HG03432 (cell line): ENCODE measurements at regions not wholly inside any gene's neighbourhood (a gene's known extent, or its start where the extent isn't known, plus 50 kb on each side); places are given as distances from the start of the nearest gene placed in this dataset.

Experiments
- ATAC-seq: cut with Tn5 transposase; IDR thresholded peaks from one replicate; pipeline ENCODE4 v1.9.1; 2021; ENCODE audit warnings: mild to moderate bottlenecking, moderate library complexity; ENCODE audit not compliant: unreplicated experiment

DNA sequence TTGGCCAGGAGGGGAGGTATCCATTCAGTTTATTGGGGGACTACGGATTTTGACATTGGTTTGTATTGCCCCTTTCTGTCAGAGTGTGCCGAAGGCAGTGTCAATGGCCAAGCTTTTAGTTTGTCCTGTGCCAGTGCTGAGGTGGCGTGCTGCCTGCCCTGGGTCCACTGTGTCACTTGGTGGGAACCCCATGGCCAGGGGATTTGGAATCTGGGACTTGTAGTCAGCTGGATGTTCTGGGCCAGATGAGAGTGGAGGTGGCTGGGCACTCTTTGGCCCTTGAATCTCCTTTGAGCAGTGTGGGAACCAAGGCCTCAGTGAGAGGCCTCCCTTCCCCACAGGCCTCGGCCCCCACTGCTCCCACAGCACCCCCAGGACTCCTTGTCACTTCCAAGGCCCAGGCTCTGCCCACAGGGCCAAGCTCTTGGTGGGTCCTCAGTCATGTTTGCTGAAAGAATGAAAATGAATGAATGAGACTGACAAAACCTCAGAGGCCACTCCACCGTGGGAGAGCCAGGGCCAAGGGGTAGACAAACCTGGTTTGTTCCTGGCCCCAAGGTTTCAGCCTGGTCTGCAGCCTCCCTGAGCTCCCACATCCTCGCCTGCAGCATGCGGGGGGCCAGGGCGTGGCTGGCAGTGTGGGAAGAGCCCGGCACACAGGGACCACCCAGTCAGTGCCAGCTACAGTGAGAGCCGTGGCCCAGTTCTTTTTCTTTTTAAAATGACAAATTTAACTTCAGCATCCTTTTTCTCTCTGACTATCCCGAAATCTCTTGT is 412.2 kb downstream of the MATN1 start:
- no peak for ATAC-seq

DNA sequence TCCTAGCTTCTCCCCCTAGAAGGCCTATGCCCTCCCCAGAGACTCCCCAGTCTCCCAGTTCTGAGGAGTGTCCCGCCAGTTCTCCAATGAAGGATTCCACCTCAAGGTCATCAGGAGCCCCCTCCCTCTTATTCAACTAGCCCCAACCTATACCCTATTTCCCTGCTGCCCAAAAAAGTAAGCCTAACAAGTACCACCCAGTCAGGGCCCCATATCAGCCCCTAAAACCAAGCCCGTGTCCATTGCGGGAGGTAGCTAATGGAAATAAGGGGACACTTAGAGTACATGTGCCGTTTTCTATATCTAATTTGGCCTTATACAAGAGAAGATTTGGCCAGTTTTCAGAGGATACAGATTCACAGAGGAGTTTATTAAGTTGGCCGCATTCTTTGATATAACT is 416.2 kb downstream of the MATN1 start:
- no peak for ATAC-seq

DNA sequence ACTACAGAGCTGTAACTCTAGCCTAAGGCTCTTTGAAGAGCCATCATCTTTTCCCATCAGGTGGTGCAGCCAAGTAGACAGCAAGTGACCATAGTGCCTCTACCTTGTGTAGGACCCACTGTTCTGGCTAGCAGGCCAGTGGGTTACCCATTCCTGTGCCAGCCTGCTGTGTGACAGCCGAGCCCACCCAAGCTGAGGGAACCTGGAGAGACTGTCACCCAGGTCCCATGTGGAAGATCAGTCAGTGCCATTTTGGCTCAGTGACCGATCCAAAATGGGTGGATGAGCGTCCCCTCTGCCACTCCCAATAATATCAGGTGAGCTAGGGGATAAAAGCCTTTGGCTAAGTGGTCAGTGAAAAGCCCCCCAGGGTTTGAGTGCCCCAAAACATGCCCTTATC is 417.9 kb downstream of the MATN1 start:
- no peak for ATAC-seq

DNA sequence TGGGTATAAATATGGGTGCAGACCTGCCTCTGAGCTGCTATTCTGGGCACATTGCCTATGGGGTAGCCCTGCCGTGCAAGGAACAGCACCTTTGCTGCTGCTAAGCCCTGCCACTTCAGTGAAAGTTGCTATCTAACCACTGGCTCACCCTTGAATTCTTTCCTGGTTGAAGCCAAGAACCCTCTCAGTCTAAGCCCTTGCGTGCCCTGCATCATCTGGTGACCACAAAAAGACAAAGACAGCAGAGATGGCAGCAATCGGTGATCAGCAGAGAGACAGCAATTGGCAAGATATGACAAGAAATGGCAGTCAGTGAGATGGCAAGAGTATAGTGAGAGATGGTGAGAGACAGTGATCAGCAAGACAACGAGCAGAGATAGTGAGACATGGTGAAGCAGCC is 418.3 kb downstream of the MATN1 start:
- ATAC-seq: no peak

DNA sequence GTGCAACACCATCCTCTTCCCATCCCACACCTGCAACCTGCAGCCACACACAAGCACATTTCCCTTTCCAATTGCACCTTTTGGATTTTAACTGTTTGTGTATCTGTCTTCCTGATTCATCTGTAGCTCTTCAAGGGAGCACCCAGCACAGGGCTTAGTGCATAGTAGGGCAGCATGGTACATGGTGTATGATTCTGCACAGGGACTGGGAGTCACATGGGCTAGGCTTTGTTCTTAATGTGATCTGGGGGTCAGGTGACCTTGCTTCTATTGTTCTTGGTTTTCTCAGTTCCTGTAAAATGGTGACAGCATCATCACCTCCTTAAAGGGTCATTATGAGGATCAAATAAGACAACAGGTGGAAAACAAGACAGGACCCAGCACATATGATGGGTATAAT is 419.3 kb downstream of the MATN1 start:
- ATAC-seq: no peak

DNA sequence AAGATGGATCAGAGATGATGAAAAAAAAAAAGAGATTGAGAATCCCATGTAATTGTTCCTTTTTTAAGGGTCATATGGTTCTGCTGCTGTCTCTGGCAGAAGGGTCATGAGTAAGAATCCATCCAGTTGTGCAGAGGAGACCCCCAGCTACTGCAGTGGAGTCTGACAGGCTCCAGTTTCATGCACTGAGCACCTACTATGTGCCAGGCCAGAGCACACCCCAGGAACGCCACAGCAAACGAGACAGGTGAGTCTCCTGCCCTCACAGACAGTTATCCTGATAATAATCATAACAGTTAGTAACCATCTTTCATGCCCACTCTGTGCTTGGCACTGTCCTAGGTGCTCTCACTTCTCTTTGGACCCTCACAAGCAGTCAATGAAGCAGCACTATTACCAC is 420.0 kb downstream of the MATN1 start:
- ATAC-seq: no peak

DNA sequence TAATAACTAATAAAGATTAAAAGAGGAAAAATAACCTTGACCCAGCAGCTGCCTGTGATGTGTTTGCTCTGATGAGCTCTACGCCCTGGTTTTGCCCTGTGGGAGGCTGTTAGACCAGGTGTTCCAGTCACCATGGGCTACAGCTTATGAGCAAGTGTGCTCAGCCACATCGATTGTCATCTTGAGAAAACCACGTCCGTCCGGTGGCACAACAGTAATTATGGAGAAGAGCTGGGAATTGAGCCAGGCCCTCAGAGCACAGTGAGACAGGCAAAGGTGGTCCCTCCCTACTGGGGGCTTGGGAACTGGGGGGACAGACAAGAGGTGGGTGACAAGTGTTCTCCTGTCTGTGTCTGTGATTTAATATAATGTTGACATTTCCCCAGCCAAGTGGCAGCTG is 420.5 kb downstream of the MATN1 start:
- ATAC-seq: no peak

DNA sequence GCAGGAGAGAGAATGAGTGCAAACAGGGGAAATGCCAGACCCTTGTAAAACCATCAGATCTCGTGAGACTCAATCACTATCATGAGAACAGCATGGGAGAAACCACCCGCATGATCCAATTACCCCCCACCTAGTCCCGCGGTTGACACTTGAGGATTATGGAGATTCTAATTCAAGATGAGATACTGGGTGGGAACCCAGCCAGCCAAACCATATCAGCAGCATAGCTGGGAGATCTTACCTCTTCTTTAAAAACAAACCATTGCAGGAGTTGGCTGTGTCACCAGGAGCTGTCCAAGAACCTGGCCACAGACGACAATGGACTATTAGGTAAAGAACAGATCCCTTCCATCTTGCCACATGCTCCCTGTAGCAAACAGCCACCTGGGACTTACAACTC is 422.7 kb downstream of the MATN1 start:
- ATAC-seq: no peak

DNA sequence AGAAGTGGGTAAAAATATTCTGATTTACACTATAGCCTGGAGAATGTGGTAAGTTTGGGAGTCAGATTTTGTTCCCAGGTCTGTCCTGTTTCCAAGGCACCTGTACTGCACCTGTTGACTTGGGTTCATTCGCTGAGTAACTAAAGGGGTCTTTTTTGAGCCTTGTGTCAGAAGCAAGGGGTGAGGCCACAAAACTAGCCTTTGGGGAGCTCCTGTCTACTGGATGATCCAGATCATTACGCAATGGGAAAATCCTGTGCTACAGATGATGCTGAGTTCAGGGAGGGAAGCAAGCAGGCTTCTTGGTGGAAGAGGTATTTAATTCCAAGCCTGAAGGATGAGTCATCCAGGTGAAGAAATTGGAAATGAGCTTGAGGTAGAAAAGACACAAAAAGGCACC is 424.0 kb downstream of the MATN1 start:
- no peak for ATAC-seq

DNA sequence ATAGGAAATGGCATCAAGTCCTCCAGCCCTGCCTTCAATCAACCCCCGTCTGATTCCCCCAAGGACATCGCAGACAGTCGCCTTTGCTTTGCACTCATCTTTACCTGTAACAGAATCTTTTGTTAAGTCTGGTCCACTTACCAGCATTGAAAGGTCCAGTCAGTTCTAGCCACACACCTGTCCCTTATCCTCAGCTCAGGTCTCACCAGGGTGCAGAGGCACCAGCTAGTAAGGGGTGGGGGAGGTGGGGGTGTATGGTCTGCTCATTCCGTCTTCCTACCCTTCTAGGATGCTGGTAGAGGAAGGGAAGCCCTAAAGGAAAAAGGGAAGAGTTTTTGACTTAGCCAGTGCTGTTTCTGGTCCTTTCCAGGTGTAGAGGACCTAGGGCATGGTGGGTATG is 427.7 kb downstream of the MATN1 start:
- no peak for ATAC-seq

DNA sequence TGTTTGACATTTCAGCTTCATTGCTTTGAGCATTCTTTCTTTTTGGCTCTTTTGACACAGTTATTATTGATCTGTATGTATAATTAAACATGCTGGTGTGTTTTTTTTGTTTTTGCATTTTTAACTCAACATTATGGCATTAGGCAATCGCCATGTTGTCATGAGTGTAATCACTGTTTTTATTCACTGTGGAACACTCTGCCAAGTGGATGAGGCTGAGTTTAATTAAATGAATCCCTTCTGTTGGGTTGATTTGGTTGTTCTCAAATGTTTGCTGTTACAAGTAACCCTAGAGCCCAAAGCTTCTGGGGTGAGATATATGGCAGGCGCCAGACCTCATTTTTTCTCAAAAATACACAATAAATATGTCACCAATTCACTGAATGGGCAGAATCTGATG is 428.1 kb downstream of the MATN1 start:
- ATAC-seq: no peak

DNA sequence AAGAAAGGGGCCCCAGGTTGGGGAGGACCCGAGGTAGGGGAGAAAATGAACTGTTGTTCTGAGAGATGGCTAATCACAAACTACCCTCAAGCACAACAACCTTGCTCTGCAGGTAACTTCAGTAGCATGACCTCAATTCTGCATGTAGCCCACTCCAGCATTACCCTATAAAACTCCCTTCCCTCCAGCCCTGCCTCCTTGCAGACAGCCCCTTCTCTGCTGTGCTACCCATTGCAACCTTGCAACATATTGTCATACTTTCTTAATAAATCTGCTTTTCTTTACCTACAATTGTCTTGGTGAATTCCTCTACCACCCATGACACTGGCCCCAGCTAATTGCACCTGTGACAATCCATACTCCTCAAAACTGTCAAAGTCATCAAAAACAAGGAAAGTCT is 428.9 kb downstream of the MATN1 start:
- ATAC-seq: no peak

DNA sequence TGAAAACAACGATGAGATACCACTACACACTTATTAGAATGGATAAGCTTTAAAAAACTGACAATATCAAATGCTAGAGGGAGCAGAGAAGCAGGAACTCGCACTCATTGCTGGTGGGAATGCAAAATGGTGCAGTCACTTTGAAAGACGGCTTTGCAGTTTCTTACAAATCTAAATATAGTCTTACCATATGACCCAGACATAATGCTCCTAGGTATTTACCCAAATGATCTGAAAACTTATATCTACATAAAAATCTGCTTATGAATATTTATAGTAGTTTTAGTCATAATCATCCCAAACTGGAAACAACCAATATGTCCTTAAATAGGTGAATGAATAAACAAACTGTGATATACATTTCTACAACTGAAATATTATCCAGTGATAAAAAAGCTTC is 430.9 kb downstream of the MATN1 start:
- ATAC-seq: no peak

DNA sequence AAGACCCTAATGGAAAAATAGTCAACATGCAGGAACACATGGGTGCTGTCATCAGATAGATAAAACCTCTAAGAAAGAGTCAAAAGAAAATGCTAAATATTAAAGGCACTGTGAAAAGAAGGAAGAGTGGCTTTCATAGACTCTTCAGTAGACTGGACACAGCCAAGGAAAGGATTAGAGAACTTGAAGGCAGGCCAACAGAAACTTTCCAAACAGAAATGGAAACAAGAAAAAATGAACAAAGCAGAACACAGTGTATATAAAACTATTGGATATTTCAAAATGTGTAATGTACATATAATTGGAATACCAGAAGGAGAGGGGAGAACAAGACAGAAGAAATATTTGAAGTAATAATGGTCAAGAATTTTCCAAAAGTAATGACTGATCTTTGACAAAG is 431.9 kb downstream of the MATN1 start:
- ATAC-seq: no peak

DNA sequence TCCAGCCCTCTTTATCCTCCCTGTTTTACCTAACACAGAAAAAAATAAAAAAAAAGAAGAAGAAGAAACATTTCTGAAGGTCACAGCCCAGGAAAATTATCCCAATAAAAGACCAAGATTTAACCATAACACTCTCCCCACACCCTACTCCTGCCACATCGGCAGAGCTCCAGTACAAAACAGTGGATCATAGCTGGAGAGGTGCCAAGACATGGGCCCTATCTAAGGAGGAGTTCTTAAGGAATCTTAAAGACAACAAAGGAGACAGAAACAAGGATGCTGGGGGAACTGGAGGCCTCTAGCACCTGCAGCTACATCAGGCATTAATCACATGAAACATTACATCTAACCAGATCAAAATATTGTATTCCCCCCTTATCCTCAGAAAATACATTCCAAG is 432.8 kb downstream of the MATN1 start:
- no peak for ATAC-seq

DNA sequence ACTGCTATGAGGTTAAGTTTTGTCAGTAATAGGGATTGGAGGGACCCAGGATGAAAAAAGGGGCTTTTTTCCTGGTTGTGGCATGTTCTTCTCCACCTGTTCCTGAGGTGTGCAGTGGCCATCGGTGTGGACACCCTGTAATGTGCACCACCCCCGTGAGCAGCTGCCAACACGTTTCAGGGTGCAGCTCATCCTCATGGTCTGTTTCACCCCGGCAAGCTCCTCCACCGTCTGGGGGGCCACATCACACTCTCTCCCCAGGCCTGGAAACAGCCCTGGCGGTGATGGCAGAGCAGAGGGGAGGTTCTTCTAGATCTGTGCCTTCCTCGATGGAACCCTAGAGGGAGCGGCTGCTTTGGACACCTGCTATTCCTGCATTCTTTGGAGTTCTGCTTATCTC is 435.4 kb downstream of the MATN1 start:
- ATAC-seq: no peak

DNA sequence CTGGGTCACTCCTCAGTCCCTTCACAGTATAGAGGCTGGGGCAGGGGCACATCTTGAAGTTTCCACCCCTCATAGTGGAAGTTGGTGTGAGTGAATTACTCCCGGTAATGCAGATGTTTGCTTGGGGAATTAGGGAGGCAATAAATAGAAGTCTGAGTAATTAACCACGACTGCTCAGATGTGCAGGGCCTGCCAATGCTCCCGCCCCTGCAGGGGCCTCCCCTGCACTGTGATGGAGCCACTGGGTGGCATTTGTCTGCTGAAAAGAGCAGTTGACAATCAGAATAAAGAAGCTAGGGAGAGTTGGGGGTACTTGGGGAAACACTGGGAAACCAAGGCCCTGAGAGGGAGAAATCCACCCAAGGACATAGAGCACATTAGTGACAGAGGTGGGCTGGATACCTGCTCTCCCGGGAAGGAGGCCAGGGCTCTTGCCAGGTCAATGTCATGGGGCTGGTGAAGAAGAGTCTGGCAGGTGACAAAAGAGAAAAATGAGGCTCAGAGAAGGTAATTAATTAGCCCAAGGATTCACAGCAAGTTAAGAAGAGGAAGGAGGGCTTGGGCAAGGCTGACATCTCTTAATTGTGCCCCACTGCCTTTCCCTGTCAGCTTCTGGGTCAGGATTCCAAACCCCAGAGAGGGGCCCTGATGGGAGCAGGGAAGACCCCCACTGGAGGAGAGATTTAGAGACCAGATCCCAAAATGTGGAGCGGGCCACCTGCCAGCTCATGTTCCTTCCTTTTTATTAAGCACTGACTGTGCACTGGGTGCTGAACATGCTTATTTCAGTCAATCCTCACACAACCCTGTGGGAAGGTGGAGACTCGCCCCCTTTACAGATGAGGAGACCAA is 436.2 kb downstream of the MATN1 start:
- ATAC-seq: no peak

DNA sequence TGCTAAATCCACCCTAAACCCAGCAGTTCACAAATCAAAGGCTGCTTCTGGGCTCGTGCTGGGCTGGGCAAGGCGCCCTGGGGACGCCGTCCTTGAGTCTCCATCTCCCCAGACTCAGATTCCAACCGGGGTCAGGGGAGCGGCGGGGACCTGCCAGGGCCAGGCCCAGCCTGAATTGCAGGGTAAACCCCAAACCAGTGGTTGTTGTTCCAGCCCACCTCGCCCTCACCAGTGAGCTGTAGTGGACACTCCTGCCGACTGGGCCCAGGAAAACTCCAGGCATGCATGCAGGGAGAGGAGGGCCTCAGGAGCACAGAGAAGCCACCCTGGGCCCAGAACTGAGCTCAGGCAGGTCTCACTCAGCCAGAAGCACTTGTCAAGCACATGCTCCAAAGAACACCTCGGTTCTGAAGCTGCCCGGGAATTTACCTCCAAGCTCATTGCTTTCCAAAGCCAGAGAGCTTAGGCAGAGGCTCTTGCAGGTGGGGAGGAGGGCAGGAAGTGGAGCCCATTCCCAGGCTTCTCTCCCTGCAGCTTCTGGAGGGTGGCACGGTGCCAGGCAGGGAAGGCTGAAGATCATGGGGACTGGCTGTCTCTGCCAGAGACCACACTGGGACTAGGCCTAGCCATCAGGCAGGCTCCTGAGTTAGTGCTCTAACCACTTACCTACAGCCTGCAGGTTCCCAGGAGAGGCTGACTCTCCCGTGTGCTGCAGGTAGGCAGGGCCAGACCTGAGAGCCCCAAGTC is 437.0 kb downstream of the MATN1 start:
- no peak for ATAC-seq

DNA sequence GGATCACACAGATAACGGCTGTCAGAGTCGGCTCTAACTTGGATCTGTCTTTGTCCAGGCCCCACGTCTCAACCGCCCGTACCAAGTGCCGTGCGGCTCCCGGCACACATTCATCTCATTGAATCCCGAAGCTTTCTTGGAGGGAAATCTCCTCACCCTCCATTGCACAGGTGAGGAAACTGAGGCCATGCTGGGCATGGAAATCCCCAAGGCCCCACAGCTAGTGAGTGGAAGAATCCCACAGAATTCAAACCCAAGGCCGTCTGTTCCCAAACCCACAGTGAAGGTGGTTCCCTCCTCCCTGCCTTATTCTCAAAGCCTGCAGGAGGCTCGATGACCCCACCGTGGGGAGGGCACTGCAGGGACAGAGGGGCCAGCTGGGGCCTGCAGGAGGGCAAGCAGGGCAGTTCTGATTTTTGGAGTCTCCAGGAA is 437.9 kb downstream of the MATN1 start:
- no peak for ATAC-seq

DNA sequence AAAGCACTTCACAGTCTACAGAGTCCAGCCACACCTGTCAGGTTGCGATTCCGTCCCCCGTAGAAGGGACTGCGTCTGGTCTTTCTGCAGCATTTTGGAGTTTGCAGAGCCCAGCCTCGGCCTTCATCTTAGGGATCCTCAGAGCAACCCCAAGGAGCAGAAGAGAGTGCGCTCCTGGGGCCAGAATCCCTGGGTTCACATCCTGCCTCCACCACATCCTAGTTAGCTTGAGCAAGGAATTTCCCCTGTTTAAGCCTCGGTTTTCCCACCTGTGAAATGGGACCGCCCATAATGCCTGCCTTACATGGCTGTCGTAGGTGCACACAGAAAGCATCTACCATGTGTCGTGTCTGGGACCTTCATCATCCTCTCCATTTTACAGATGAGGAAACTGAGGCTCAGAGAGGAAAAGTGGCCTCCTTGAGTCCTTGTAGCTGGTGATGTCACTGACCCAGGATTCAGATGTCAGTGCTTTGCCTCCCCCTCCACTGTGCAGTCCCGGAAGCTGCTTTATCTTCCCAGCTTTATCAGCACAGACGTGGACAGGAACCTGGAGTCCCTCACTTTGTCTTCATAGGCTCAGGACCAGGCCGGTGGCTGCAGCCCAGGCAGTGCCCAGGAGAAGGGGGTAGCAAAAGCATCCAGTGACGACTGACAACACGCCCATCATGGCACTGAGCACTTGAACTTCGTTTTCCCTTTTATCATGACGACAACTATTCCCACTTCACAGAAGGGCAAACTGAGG is 438.5 kb downstream of the MATN1 start:
- ATAC-seq: no peak

DNA sequence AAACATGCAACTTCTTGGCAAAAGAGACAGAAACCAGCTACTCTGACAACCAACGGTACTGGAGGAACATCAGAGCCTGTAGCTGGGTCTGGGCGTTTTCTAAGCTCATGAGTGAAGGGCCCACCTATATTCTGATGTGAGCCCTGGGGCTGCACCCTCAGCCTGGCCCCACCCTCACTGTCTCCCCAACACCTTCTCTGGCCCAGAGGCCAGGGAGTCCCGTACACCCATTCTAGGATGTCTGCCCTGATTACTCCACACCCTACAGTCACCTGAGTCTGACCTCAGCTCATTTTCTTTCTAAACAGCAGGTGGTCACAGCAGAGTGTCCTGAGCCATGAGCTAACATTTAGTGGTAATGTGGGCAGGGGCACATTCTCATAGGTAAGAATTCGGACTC is 439.2 kb downstream of the MATN1 start:
- ATAC-seq: no peak
